HuH-7.5 (cell line): ENCODE measurements at regions not wholly inside any gene's neighbourhood (a gene's known extent, or its start where the extent isn't known, plus 50 kb on each side); places are given as distances from the start of the nearest gene placed in this dataset.

ENCODE experiments used
- DNase-seq: peaks from one replicate; pipeline ENCODE4 v3.0.0; 2011; ENCODE audit warnings: low spot score

DNA sequence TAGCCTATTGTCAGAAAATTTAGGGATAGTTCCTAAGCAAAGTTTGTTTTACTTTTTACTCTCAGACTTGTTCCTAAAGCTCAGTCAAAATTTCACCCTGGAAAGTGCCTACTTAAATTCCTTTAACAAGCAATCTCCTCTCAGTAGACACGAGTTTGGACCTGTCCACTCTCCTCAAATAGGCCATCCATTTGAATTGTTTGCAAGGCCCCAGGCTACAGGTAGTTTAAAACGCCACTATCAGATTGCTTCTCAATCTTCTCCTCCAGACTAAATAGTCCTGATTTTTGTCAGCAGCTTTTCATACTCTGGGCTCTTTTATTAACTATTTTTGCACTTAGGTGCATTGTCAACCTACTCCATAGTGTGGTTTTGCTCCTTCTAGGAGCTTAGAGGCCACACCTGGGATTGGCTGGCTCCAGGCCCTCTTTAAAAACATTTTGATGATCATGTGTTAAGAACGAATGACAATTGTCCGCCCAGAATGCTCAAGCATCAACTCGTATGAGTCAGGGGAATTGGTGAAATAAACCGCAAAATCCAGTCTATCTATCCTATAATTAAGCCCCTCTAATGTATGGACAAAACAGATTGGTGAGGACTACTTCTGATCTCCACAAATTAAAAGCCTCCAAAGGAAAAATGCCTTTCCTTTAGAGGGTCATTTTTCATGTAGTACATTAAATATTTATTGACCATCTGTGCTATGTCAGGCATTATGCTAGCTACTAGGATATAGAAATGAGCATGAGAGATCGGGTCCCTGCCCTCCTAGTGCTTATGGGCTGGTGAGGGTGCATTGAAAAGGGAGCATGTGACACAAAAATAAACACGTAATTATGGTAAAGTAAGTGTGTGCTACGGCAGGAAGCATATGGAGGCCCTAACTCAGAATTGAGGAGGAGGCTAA lies 333.8 kb upstream of the TNP1 start:
- DNase-seq: no peak

DNA sequence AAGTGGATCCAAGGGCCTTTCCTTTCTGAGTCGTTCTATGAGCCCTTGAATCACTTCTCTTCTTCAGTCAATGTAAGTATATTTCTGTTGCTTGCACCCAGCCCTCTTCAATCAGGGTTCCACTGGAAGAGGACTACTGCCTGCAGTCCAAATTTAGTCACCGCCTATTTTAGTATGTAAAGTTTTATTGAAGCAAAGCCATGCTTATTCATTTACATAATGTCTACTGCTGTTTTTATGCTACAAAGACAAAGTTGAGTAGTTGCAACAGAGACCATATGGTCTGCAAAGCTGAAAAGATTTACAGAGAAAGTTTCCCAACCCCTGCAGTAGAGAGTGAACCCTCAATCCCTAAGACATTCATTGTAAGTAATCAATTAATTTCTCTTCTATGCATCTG lies 332.5 kb upstream of the TNP1 start:
- DNase-seq: no peak

DNA sequence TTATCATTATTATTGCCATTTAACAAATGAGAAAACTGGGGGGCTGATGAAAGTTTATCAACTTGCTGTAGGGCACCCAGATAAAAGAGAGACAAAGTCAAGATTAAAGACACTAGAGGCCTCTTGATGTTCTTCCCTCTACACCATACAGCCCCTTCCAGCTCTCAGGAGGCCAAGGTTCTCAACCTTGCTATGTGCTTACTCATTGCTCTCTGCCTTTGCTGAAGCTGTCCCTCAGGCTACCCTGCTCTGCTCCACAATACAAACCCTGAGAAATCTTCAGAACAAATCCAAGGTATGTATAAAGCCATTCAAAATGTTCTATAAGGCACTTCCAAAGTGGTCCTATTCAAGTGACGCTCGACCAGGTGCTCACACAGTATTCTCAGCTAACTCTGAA lies 329.9 kb upstream of the TNP1 start:
- no peak for DNase-seq

DNA sequence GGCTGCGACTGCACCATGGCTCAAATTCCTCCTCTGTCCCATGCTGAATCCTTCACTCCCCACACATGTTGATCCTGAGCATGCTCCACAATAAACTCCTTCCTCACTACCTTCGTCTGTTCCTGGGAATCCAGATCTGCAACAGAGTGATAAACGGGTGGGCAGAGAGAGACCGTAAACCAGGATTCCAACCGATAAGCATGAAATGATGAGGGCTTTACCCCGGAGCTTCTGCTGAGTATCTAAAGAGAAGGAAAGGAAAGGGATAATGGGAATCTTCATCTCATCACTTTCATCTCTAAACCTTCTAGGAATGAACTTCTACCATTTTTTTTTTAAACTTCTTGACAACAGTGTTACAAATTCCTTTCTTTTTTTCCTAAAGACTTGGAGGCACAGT lies 329.3 kb upstream of the TNP1 start:
- no peak for DNase-seq

DNA sequence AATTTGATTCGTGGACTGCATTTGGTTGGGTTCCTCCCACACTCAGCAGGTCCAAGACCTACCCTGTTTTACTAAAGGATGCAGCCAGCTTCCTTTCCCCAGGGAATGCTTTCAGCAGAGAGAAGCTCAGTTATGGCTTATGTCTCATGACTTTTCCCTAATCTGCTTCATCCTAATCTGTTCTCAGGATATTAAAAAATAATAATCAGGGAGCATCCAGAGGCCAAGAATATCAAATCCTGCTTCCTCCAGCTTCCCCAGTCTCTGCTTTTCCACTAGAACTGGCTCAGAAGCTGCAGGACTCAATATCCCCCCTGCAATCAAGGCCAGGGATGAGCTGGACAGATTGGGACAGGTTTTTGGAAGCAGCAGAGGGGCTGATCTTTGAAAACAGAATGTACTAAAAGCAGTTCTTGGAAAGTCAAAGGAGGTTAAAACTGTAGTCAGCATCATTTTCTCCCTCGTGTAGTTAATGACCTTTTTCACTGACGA lies 326.9 kb upstream of the TNP1 start:
- no peak for DNase-seq

DNA sequence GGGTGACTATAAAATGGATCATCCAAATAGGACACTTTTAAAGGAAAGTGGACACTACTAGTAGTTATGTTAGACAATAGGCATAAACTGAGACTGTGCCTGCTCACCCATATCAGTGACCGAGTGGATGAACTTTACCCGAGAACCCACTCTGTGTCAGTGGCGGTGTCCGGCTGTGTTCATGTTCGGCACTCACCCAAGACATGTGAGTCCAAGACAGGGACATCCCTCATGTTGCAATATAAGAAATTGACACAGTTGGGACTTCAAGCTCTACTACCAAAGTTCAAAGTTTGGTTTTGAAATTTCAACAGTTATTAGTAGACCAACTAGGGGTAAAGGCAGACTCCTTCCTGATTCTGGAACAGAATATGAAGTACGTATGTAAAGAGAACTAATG lies 326.3 kb upstream of the TNP1 start:
- no peak for DNase-seq

DNA sequence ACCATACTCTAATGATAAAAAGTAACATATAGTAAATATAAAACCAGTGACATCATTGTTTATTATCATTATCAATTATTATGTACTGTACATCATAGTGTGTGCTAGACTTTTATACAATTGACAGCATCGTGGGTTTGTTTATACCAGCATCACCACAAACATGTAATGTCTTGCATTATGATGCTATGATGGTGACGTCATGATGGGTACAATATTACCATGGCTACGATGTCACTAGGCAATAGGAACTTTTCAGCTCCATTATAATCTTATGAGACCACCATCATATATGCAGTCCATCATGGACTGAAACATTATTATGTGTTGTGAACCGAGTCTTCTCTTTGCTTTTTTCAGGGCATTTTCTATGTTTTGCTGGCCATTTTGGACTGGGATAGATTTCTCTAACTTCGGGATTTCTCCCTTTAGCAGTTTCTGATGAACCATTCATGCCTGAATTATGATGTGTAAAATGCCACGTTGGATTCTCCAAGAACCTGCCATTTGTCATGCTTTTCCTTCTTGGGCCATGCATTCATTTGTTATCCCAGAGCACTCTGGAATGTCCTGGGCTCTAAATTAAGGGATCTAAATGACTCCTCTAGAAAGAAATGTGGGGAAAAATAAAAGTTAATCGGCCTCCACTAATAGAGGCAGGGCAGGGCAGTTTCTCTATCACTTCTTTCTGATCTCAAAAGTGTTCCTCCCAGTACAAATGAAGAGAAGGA lies 325.6 kb upstream of the TNP1 start:
- DNase-seq: no peak

DNA sequence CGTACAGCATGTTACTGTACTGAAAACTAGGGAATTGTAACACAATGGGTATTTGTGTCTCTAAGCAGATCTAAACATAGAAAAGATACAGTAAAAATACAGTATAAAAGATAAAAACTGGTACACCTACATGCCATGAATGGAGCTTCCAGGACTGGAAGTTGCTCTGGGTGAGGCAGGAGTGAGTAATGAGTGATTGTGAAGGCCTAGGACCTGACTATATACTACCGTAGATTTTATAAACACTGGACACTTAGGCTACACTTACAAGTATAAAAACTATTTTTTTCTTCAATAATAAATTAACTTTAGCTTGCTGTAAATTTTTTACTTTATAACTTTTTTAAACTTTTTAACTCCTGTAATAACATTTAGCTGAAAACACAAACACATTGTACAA lies 324.4 kb upstream of the TNP1 start:
- no peak for DNase-seq

DNA sequence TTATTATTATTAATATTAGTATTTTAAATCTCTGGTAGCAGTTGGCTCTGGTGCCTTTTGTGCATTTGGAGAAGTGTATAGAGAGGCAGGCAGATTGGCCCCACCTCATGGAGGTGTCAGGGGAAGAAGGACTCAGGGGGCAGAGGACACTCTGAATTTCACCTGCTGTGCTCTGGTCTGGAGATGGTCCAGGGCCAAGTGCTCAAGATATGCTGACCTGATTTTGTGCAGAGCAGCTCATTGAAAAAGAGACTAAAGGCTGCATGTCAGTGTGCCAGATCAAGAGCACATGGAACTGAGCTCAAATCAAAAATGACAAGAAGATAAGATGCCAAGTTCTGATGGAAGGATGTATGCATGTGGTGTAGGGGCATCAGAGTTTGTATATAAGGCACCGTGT lies 323.6 kb upstream of the TNP1 start:
- no peak for DNase-seq

DNA sequence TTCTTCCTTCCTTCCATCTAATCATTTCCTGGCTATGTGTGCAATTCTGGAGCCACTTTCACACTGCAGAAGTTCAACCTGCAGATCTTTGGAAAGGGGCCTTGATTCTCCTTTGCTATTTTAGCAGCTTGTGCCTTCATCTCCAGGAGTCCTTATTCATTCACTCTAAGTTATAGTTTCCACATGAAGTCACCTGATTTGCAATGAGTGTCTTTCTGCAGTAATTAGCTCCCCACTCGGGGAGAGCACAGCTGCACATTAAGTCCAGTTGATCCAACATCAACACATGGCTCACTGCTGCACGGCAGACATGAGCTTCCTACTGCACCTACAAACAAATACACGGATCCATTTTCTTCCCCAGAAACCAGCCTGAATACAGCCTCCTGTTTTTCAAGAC lies 323.1 kb upstream of the TNP1 start:
- DNase-seq: no peak

DNA sequence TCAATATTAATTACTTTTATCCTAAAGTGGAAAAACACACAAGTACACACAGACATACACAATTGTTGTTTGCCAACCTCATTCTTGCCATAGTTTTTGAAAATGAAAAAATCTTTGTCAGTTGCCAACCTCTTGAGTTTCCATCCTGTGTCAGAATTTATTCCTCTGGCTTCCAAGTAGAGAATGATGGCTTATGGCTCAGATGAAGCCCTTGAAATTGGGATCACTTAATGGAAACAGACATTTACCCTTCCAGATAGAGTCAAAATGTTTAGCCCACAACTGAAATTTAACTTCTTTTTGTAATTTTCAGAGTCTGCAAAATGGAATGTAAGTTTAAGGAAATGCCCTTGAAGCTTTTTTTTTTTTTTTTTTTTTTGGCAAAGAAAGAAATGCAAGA lies 321.6 kb upstream of the TNP1 start:
- DNase-seq: no peak

DNA sequence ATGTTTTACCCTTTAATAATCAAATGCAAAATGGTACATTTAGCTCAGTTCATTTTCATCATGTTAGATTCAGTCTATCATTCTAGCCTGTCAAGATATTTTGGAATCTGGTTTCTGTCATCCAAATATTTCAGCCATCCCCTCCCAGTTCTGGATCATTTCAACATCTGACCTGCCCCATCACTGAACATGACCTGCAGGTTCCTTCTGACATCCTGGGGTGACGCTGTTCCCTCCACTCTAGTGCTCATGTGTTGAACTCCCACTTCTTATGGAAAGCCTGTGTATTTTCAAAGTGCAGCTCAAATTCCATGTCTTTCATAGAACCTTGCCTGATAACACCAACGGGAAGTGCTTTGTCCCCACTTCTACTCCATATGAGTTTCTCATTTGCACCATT lies 320.0 kb upstream of the TNP1 start:
- no peak for DNase-seq

DNA sequence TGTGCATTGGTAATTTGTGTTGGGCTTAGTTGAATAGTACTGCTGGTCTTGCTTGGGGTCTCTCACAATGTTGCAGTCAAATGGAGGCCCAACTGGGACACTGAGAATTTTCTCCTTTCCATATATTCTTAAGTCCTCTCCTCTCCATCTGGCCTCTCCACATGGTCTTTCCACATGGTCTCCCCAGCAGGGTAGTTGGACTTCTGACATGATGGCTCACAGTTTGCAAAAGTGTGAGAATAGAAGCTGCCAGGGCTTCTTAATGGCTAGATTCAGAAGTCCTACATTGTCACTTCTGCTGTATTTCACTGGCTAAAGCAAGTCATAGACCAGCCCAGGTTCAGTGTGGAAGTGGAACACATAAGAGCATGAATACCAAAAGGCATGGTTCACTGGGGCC lies 318.5 kb upstream of the TNP1 start:
- no peak for DNase-seq

DNA sequence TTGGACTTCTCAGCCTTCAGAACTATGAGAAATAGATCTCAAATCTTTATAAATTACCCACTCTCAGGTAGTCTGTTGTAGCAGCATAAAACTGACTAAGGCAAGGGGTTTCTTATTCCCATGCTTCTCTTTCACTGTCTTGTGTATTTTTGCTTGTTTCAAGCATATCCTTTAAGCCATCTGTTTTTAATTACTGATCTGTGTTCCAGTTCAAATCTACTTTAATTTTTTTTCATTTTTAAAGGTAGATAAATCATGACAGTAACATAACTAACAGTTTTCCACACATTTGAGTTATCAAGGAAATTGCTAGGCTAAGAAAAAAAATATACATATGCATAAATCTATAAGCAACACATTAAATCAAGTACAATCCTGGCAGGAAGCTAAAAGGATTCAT lies 317.9 kb upstream of the TNP1 start:
- no peak for DNase-seq

DNA sequence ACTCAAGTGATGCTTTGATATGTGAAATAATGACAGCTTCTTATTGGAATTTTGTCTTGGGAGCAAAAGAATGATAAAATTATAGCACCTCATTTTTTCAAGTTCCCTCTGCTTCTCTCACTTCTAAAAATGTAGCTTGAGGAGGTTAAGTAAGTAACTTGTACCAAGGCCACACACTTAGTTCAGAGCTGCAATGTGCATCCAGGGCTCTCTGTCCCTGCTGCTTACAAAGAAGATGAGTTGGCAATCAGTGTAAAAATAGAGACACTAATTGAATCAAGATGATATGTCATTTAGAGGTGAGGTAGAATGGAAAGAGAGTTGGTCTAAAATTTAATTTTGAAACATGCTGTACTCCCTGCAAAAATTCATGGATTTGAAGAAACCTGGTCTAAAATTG lies 312.0 kb upstream of the TNP1 start:
- DNase-seq: no peak

DNA sequence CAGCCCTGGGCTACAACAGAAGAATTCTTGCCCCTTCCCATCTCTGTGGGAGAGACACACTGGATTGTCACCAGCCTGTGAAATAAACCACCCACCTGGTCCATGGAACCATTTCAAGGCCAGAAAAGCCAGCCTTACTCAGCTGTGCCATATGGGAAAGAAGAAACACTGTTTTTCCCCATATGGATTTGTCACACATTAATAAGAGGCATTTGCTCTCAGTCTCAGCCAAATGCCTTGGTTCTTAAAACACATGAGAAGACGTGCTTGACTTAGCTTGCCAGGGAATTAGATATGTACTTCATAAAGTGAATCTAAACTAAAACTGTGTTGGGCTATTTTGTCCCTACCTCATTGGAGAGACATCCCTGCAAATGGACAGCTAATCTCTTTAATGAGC lies 308.6 kb upstream of the TNP1 start:
- no peak for DNase-seq

DNA sequence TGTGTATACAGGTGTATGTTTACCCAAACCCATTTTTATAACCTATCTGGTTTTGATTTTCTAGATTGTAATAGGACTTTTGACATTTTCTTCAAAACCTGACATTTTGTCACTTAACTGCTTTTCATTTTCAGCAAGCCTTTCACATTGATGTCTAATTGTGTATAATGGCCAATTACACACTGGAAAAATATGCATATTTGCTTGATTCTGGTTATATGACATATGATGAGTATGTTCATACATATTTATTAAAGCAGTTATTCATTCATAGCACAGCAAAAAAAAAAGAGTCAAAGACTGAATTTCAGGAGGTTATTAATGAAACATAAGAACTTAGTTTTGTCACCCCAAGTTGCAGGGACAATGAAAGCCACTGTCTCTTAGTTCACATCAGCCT lies 307.7 kb upstream of the TNP1 start:
- DNase-seq: no peak

DNA sequence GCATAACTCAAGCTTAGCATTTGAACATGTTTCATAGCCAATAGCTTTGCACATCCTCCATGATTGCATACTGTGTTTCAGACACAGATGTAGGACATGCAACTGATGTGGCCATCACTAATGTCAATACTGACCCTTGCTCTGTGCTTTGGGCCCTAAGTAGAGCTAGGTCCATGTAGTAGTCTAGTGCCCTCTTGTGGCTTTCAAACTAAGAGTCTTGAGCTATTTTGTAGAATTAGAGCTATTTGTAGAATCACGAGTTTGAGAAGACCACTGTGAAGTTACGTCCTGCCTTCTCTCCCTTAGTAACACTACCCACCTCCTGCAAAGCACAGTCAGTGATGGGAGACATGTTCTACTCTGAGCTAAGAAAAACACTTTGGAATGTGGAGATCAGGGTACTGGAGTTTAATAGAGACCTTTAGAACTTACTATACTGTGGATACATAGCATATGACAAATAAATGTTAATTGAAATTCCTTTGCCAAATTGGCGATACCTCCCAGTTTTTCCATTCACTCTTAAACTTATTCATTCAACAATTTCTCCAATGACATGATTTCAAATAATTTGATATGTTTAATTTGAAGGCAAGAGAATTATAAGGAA lies 306.5 kb upstream of the TNP1 start:
- DNase-seq: peak; percentile 13

DNA sequence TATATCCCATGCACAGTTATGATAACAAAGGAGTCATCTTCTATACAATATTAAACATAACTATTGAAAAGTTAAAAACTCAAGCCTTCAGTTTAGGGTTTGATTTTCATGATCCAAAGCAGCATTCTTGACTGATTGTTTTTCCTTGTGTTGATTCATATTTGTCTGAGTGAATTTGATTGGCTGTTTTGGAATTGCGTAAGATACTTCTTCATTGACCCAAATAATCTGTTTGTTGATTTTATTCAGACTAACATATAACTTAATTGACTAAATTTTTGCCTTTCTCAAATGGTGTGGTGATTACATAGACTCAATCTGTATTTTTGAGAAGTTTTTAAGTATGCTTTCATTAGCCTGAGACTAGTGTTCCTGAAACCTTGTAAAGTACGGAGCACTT lies 305.7 kb upstream of the TNP1 start:
- DNase-seq: no peak

DNA sequence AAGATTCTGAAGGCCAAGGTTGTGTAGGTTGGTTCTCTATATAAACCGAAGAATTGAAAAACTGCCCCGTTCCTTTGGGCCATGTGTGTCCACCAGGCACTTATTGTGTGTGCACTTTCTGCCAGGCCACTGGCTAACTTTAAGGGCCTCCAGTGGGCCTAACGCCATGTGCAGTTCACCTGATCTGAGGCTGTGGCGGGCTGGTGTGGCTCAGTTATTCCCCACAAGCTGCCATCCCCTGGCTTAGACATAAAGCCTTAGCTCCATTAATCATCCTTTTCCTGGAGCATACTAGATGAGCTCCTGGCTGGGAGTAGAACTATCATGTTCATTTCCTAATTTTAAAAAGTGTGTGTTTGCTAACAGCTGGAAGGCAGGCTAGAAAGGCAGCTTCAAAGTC lies 304.1 kb upstream of the TNP1 start:
- no peak for DNase-seq

DNA sequence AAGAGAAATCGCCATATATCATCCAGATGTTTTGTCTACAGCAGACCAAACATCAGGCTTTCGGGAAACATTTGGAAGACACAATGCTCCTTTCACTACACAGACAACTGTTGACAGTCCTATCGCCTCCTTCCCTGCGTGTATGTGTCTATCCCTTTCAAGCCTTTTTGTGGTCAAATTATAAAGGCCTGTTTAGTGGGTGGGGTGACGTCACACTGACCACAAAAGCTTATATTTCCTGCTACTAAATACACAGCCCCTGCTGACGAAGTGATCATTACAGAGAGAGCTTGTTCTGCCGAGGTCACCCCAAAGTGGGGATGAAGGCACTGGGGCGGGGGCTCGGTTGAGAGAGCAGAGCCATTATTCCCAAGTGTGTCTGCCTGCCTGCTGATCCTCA lies 302.7 kb upstream of the TNP1 start:
- no peak for DNase-seq

DNA sequence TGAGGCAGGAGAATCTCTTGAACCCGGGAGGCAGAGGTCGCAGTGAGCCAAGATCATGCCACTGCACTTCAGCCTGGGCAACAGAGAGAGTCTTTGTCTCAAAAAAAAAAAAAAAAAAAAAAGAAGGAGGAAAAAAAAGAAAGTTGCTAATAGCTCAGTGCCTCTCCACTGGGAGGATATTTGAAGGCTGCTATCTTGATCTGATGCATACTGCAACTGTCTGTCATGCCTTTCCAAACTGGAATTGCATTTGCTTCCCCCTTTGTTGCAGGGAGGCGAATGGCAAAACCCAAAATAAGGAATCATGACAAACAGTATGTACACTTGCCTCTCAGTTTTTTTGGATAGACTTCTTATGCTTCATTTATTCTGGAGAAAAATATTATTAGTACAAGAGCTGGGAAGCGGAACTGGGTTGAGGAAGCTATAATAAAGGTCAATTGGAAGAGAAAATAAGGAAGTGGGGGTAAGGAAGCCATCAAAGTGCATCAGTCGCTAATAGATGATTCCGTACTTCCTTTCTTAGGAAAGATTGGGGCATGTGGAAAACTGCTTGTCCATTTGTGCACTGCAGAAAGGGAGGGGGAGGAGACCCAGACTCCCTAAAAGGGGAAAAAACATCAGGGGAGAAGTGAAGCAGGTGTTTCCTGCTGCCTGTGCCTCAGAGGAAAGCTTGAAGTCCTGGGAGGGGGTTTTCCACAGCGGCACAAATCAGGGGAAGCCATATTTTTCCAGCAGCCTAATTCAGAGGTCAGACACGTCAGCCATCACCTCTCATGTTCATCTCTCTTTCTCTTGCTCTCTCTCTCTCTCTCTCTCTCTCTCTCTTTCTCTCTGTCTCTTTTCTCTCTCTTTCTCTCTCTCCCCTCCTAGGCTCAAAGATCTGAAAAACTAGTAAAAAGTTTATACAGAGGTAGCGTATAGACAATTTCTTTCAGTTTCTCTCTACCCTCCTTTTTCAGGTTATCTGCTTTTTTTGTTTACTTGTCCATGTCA lies 301.4 kb upstream of the TNP1 start:
- no peak for DNase-seq
